ENCODE measurements at regions not wholly inside any gene's neighbourhood (a gene's known extent, or its start where the extent isn't known, plus 50 kb on each side); places are given as distances from the start of the nearest gene placed in this dataset.
"Not testable (repeated sequence)": the region's sequence is repeated elsewhere in the genome, so short reads cannot be mapped to it uniquely, and the experiment has no call there.

DNA sequence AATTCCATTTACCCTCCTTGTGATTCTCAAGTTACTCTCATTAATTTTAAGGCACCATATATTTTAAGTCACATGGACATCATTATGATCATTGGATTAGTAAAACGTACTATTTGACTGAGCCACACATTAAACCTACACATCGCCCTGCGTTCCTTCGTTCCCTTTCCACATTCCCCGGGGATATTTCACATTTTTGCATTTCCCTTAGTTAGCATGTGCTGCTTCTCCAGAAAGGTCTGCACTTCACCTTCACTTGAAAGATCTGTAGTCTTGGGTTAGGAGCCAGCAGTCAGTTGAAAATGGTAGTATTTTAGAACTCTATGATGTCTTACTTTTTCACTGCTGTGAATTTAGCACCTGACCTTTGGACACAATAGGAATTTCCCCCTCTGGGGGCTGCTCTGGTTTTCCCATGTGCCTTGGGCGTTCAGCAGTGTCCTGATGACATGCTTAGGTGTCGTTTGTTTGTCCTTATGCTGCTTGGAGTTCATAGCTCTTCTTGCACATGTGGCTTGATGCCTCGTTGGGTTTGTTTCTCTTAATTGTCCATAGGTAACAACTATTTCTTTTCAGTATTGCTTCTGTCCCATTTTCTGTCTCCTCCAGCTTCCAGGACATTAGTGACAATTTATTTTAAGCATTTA is 56.9 kb upstream of the NBPF20 start:
- DNase-seq (ENCODE audit: low spot score) = not testable (repeated sequence)

DNA sequence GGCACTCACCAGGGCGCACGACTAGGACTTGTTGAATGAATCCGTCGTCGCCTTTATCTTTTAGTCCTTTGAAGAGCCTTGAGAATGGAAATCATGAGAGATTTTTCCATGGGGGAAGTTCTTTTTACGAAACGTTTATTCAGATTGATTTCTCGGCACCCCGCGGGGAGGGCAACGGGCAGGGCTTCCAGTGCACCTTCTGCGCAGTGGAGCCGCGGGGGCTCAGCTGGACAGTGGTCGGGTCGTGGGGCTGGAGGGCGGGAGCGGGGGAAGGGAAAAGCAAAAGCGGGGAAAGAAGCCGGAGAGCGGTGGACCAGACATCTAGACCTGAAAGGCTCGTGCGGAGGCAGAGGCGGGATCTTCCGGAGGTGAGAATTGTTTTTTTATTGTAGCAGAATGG is 50.6 kb upstream of the NBPF20 start:
- DNase-seq (ENCODE audit: low spot score) = not testable (repeated sequence)

DNA sequence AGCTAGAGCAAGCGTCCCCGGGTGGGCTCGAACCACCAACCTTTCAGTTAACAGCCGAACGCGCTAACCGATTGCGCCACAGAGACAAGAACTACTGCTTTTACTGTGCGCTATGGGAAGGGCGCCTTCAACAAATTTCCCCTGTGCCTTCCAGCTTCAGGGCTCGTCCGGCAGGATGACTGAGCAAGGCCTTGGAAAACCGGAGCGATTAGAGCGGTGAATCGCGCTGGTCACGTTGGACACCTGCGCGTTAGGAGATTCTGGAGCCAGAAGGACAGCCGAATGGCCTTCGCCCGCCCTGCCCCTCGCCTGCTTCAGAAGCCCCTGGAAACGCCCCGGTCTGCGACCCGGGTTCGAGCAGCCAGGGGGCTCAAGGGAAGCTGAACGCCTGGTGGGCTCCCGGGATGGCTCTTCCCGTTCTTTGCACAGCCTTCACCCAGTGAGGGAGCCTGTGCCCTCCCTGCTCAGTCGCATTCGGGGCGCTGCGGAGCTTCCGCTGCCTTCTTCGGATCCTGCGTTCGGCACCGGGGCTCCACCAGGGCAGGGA is 50.0 kb upstream of the NBPF20 start:
- peak; percentile 56 for DNase-seq (ENCODE audit: low spot score)
